ENCODE measurements at regions not wholly inside any gene's neighbourhood (a gene's known extent, or its start where the extent isn't known, plus 50 kb on each side); places are given as distances from the start of the nearest gene placed in this dataset.

GRCh38 chr3:95418251-95418650 lies 1355.4 kb downstream of the NSUN3 start:
- POLR2A ChIA-PET, result no interaction called here
- Histone ChIP-seq H3K4me3 (ENCODE audit: control insufficient read depth in 1 of 7, extremely low read depth in 1 of 7, insufficient read depth in 4 of 7, low read depth in 2 of 7, low read length in 6 of 7) (no peak overlapping the region), H3K27me3 (replicated peaks in 2 of 5; ENCODE audit: control insufficient read depth in 4 of 5, insufficient read depth in 5 of 5, low read length in 4 of 5) (no peaks in the 10 kb centered on the region), H3K4me1 (ENCODE audit: control extremely low read depth in 1 of 4, control insufficient read depth in 4 of 4, insufficient read depth in 4 of 4, low read length in 3 of 4) (no peaks in the 10 kb centered on the region), H3K36me3 (ENCODE audit: control insufficient read depth in 4 of 4, insufficient read depth in 4 of 4, low read length in 3 of 4) (no peaks in the 10 kb centered on the region), H3K9me3 (ENCODE audit: control extremely low read depth in 1 of 5, control insufficient read depth in 4 of 5, insufficient read depth in 2 of 5, low read depth in 1 of 5, low read length in 4 of 5) (peaks cover 0 to 1% (median 0%) of the 10 kb centered on the region in 5 experiments), H3K27ac (ENCODE audit: insufficient read depth in 1 of 2, low read depth in 1 of 2, low read length in 2 of 2, poor library complexity in 1 of 2, severe bottlenecking in 2 of 2) (no peak overlapping the region)
- 89% methylated on average over 4 of the region's 6 CpGs for WGBS (ENCODE audit: insufficient coverage)
- CTCF ChIA-PET, result no interaction called here
- DNase-seq, result no peak

DNA sequence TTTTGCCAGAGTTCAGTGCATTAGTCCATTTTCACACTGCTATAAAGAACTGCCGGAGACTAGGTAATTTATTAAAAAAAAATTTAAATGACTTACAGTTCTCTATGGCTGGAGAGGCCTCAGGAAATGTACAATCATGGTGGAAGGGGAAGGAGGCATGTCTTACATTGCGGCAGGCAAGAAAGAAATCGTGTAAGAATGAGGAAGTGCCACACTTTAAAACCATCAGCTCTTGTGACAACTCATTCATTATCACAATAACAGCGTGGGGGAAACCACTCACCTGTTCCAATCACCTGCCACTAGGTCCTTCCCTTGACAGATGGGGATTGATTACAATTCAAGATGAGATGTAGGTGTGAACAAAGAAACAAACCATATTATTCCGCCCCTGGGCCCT lies 1361.4 kb downstream of the NSUN3 start:
- peak; percentile 10 to 71 (median 54) for DNase-seq
- ChIA-PET CTCF (no interaction called here), POLR2A (no interaction called here)
- H3K36me3 ChIP-seq (ENCODE audit: control insufficient read depth in 4 of 4, insufficient read depth in 4 of 4, low read length in 3 of 4), result no peaks in the 10 kb centered on the region
- H3K4me3 ChIP-seq (ENCODE audit: control insufficient read depth in 1 of 7, extremely low read depth in 1 of 7, insufficient read depth in 4 of 7, low read depth in 2 of 7, low read length in 6 of 7), result no peak overlapping the region
- no peaks in the 10 kb centered on the region for H3K9me3 ChIP-seq (ENCODE audit: control extremely low read depth in 1 of 5, control insufficient read depth in 4 of 5, insufficient read depth in 2 of 5, low read depth in 1 of 5, low read length in 4 of 5)
- H3K4me1 ChIP-seq (ENCODE audit: control extremely low read depth in 1 of 4, control insufficient read depth in 4 of 4, insufficient read depth in 4 of 4, low read length in 3 of 4), result peaks cover 0 to 2% (median 0%) of the 10 kb centered on the region in 4 experiments
- H3K27ac ChIP-seq (ENCODE audit: insufficient read depth in 1 of 2, low read depth in 1 of 2, low read length in 2 of 2, poor library complexity in 1 of 2, severe bottlenecking in 2 of 2), result no peak overlapping the region
- 100% methylated on average over 1 of the region's 5 CpGs for WGBS (ENCODE audit: insufficient coverage)
- H3K27me3 ChIP-seq (replicated peaks in 2 of 5; ENCODE audit: control insufficient read depth in 4 of 5, insufficient read depth in 5 of 5, low read length in 4 of 5), result no peaks in the 10 kb centered on the region

GRCh38 chr3:95434491-95434890 lies 1371.6 kb downstream of the NSUN3 start:
- Histone ChIP-seq H3K27me3 (replicated peaks in 2 of 5; ENCODE audit: control insufficient read depth in 4 of 5, insufficient read depth in 5 of 5, low read length in 4 of 5) (no peaks in the 10 kb centered on the region), H3K9me3 (ENCODE audit: control extremely low read depth in 1 of 5, control insufficient read depth in 4 of 5, insufficient read depth in 2 of 5, low read depth in 1 of 5, low read length in 4 of 5) (no peaks in the 10 kb centered on the region), H3K36me3 (ENCODE audit: control insufficient read depth in 4 of 4, insufficient read depth in 4 of 4, low read length in 3 of 4) (no peaks in the 10 kb centered on the region), H3K4me3 (ENCODE audit: control insufficient read depth in 1 of 7, extremely low read depth in 1 of 7, insufficient read depth in 4 of 7, low read depth in 2 of 7, low read length in 6 of 7) (no peak overlapping the region), H3K4me1 (ENCODE audit: control extremely low read depth in 1 of 4, control insufficient read depth in 4 of 4, insufficient read depth in 4 of 4, low read length in 3 of 4) (no peaks in the 10 kb centered on the region), H3K27ac (ENCODE audit: insufficient read depth in 1 of 2, low read depth in 1 of 2, low read length in 2 of 2, poor library complexity in 1 of 2, severe bottlenecking in 2 of 2) (no peak overlapping the region)
- CTCF ChIA-PET, result no interaction called here
- WGBS (ENCODE audit: insufficient coverage), result 29% methylated on average over 1 of the region's 1 CpG
- POLR2A ChIA-PET, result no interaction called here
- DNase-seq, result no peak

DNA sequence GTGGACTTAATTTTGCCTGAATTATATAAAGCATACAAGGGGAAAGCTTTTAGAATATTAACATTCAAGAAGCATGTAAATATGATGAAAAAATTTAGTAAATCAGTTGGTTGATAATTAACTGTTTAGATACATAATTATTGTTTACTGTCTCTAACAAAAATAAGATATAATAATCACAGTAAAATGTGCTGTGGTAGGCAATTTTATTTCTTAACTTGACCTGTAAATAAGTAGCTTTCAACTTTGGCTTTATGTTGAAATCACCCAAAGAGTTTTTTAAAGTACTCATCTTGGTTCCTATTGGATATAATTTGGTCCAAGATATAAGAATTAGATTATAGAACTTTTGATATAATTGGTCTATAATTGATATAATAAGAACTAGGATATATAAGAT lies 1374.5 kb downstream of the NSUN3 start:
- POLR2A ChIA-PET, result no interaction called here
- no peak for DNase-seq
- Histone ChIP-seq H3K9me3 (ENCODE audit: control extremely low read depth in 1 of 5, control insufficient read depth in 4 of 5, insufficient read depth in 2 of 5, low read depth in 1 of 5, low read length in 4 of 5) (no peaks in the 10 kb centered on the region), H3K4me3 (ENCODE audit: control insufficient read depth in 1 of 7, extremely low read depth in 1 of 7, insufficient read depth in 4 of 7, low read depth in 2 of 7, low read length in 6 of 7) (no peak overlapping the region), H3K27ac (ENCODE audit: insufficient read depth in 1 of 2, low read depth in 1 of 2, low read length in 2 of 2, poor library complexity in 1 of 2, severe bottlenecking in 2 of 2) (no peak overlapping the region), H3K4me1 (ENCODE audit: control extremely low read depth in 1 of 4, control insufficient read depth in 4 of 4, insufficient read depth in 4 of 4, low read length in 3 of 4) (no peaks in the 10 kb centered on the region), H3K27me3 (replicated peaks in 2 of 5; ENCODE audit: control insufficient read depth in 4 of 5, insufficient read depth in 5 of 5, low read length in 4 of 5) (no peaks in the 10 kb centered on the region), H3K36me3 (ENCODE audit: control insufficient read depth in 4 of 4, insufficient read depth in 4 of 4, low read length in 3 of 4) (no peaks in the 10 kb centered on the region)
- CTCF ChIA-PET, result no interaction called here

- no peaks in the 10 kb centered on the region for H3K27me3 ChIP-seq (replicated peaks in 2 of 5; ENCODE audit: control insufficient read depth in 4 of 5, insufficient read depth in 5 of 5, low read length in 4 of 5)
- H3K4me3 ChIP-seq (ENCODE audit: control insufficient read depth in 1 of 7, extremely low read depth in 1 of 7, insufficient read depth in 4 of 7, low read depth in 2 of 7, low read length in 6 of 7), result no peak overlapping the region
- no peak overlapping the region for H3K27ac ChIP-seq (ENCODE audit: insufficient read depth in 1 of 2, low read depth in 1 of 2, low read length in 2 of 2, poor library complexity in 1 of 2, severe bottlenecking in 2 of 2)
- DNase-seq, result no peak
- ChIA-PET CTCF (no interaction called here), POLR2A (no interaction called here)
- H3K36me3 ChIP-seq (ENCODE audit: control insufficient read depth in 4 of 4, insufficient read depth in 4 of 4, low read length in 3 of 4), result no peaks in the 10 kb centered on the region
- no peaks in the 10 kb centered on the region for H3K9me3 ChIP-seq (ENCODE audit: control extremely low read depth in 1 of 5, control insufficient read depth in 4 of 5, insufficient read depth in 2 of 5, low read depth in 1 of 5, low read length in 4 of 5)
- no peaks in the 10 kb centered on the region for H3K4me1 ChIP-seq (ENCODE audit: control extremely low read depth in 1 of 4, control insufficient read depth in 4 of 4, insufficient read depth in 4 of 4, low read length in 3 of 4)
Observed at GRCh38 chr3:95438274-95438673, 1375.4 kb downstream of the NSUN3 start.

- Histone ChIP-seq H3K36me3 (ENCODE audit: control insufficient read depth in 4 of 4, insufficient read depth in 4 of 4, low read length in 3 of 4) (no peaks in the 10 kb centered on the region), H3K27me3 (replicated peaks in 2 of 5; ENCODE audit: control insufficient read depth in 4 of 5, insufficient read depth in 5 of 5, low read length in 4 of 5) (no peaks in the 10 kb centered on the region), H3K9me3 (ENCODE audit: control extremely low read depth in 1 of 5, control insufficient read depth in 4 of 5, insufficient read depth in 2 of 5, low read depth in 1 of 5, low read length in 4 of 5) (no peaks in the 10 kb centered on the region), H3K4me3 (ENCODE audit: control insufficient read depth in 1 of 7, extremely low read depth in 1 of 7, insufficient read depth in 4 of 7, low read depth in 2 of 7, low read length in 6 of 7) (no peak overlapping the region), H3K27ac (ENCODE audit: insufficient read depth in 1 of 2, low read depth in 1 of 2, low read length in 2 of 2, poor library complexity in 1 of 2, severe bottlenecking in 2 of 2) (no peak overlapping the region), H3K4me1 (ENCODE audit: control extremely low read depth in 1 of 4, control insufficient read depth in 4 of 4, insufficient read depth in 4 of 4, low read length in 3 of 4) (no peaks in the 10 kb centered on the region)
- POLR2A ChIA-PET, result no interaction called here
- CTCF ChIA-PET, result no interaction called here
- DNase-seq, result no peak
- no CpG with 5 or more reads among the region's 2 CpGs for WGBS (ENCODE audit: insufficient coverage)
Observed at GRCh38 chr3:95442766-95443165, 1371.6 kb upstream of the EPHA6 start.

GRCh38 chr3:95449841-95450240 lies 1364.6 kb upstream of the EPHA6 start:
- Histone ChIP-seq H3K27me3 (replicated peaks in 2 of 5; ENCODE audit: control insufficient read depth in 4 of 5, insufficient read depth in 5 of 5, low read length in 4 of 5) (no peaks in the 10 kb centered on the region), H3K4me3 (ENCODE audit: control insufficient read depth in 1 of 7, extremely low read depth in 1 of 7, insufficient read depth in 4 of 7, low read depth in 2 of 7, low read length in 6 of 7) (no peak overlapping the region), H3K9me3 (ENCODE audit: control extremely low read depth in 1 of 5, control insufficient read depth in 4 of 5, insufficient read depth in 2 of 5, low read depth in 1 of 5, low read length in 4 of 5) (no peaks in the 10 kb centered on the region), H3K27ac (ENCODE audit: insufficient read depth in 1 of 2, low read depth in 1 of 2, low read length in 2 of 2, poor library complexity in 1 of 2, severe bottlenecking in 2 of 2) (no peak overlapping the region), H3K4me1 (ENCODE audit: control extremely low read depth in 1 of 4, control insufficient read depth in 4 of 4, insufficient read depth in 4 of 4, low read length in 3 of 4) (no peaks in the 10 kb centered on the region), H3K36me3 (ENCODE audit: control insufficient read depth in 4 of 4, insufficient read depth in 4 of 4, low read length in 3 of 4) (no peaks in the 10 kb centered on the region)
- no CpG with 5 or more reads among the region's 1 CpG for WGBS (ENCODE audit: insufficient coverage)
- CTCF ChIA-PET, result no interaction called here
- POLR2A ChIA-PET, result no interaction called here
- no peak for DNase-seq

- DNase-seq, result no peak
- Histone ChIP-seq H3K27ac (ENCODE audit: insufficient read depth in 1 of 2, low read depth in 1 of 2, low read length in 2 of 2, poor library complexity in 1 of 2, severe bottlenecking in 2 of 2) (no peak overlapping the region), H3K27me3 (replicated peaks in 2 of 5; ENCODE audit: control insufficient read depth in 4 of 5, insufficient read depth in 5 of 5, low read length in 4 of 5) (no peaks in the 10 kb centered on the region), H3K36me3 (ENCODE audit: control insufficient read depth in 4 of 4, insufficient read depth in 4 of 4, low read length in 3 of 4) (no peaks in the 10 kb centered on the region), H3K9me3 (ENCODE audit: control extremely low read depth in 1 of 5, control insufficient read depth in 4 of 5, insufficient read depth in 2 of 5, low read depth in 1 of 5, low read length in 4 of 5) (no peaks in the 10 kb centered on the region), H3K4me1 (ENCODE audit: control extremely low read depth in 1 of 4, control insufficient read depth in 4 of 4, insufficient read depth in 4 of 4, low read length in 3 of 4) (no peaks in the 10 kb centered on the region), H3K4me3 (ENCODE audit: control insufficient read depth in 1 of 7, extremely low read depth in 1 of 7, insufficient read depth in 4 of 7, low read depth in 2 of 7, low read length in 6 of 7) (no peak overlapping the region)
- ChIA-PET CTCF (no interaction called here), POLR2A (no interaction called here)
- no CpG with 5 or more reads among the region's 2 CpGs for WGBS (ENCODE audit: insufficient coverage)
Observed at GRCh38 chr3:95453242-95453641, 1361.2 kb upstream of the EPHA6 start.
